Spleen (tissue), 11 donors: ENCODE measurements at regions not wholly inside any gene's neighbourhood (a gene's known extent, or its start where the extent isn't known, plus 50 kb on each side); places are given as distances from the start of the nearest gene placed in this dataset.

Source experiments
- DNase-seq: peaks from one replicate; pipeline ENCODE4 v3.0.0-alpha.2; 2020
- H3K27ac ChIP-seq, 8 donors: fragments of 200-600 bp; sonication (generic) in 7 of 8; 1 replicate in 4 of 8; 2 replicates in 4 of 8; pipeline versions ENCODE4 v1.5.0 to v1.8.0; 2016 to 2021; ENCODE audit warnings: inconsistent platforms in 4 of 8, mild to moderate bottlenecking in 4 of 8, moderate library complexity in 1 of 8
- H3K27me3 ChIP-seq, 7 donors: fragments of 200-600 bp; sonication (generic) in 6 of 7; replicated peaks in 1 of 7; 1 replicate in 4 of 7; 2 replicates in 3 of 7; pipeline versions ENCODE4 v1.5.0 to v1.8.0; 2016 to 2021; ENCODE audit warnings: inconsistent platforms in 3 of 7, mild to moderate bottlenecking in 1 of 7
- H3K36me3 ChIP-seq, 6 donors: fragments of 200-600 bp; sonication (generic) in 5 of 6; 1 replicate in 4 of 6; 2 replicates in 2 of 6; pipeline versions ENCODE4 v1.5.0 to v1.8.0; 2016 to 2021; ENCODE audit warnings: inconsistent platforms in 2 of 6
- H3K4me1 ChIP-seq, 6 donors: fragments of 200-600 bp; sonication (generic) in 5 of 6; 1 replicate in 3 of 6; 2 replicates in 3 of 6; pipeline versions ENCODE4 v1.5.0 to v1.8.0; 2016 to 2021; ENCODE audit warnings: inconsistent platforms in 3 of 6
- H3K4me3 ChIP-seq, 8 donors: fragments of 200-600 bp; sonication (generic) in 7 of 8; 1 replicate in 4 of 8; 2 replicates in 4 of 8; pipeline versions ENCODE4 v1.5.0 to v1.8.0; 2016 to 2021; ENCODE audit warnings: inconsistent platforms in 4 of 8, mild to moderate bottlenecking in 4 of 8, moderate library complexity in 2 of 8
- H3K9me3 ChIP-seq, 8 donors: fragments of 200-600 bp; sonication (generic) in 7 of 8; 1 replicate in 4 of 8; 2 replicates in 4 of 8; pipeline versions ENCODE4 v1.5.0 to v1.8.0; 2016 to 2021; ENCODE audit warnings: inconsistent platforms in 4 of 8
- POLR2A ChIP-seq, 3 donors: fragments of 450-650 bp; IDR thresholded peaks; one replicate each; pipeline ENCODE4 v1.5.1; 2017; ENCODE audit warnings: antibody characterized with exemption in 3 of 3, mild to moderate bottlenecking in 1 of 3
- POLR2AphosphoS5 ChIP-seq, 3 donors: sonication (generic); formaldehyde crosslinking; IDR thresholded peaks; one replicate each; pipeline ENCODE4 v1.5.1; 2017; ENCODE audit warnings: antibody characterized with exemption in 3 of 3
- WGBS, 5 donors: extraction: QIAGEN DNeasy Blood & Tissue Kit in 3 of 5; methylation state at CpG; one replicate each; pipeline versions ENCODE4 v1.1.5 to v1.1.7; 2013 to 2018; 5-methylcytosine and 5-hydroxymethylcytosine counted together
- intact Hi-C: fragments of 100-400 bp; cut with DNase I; formaldehyde crosslinking; loops from one replicate; pipeline ENCODE4 v1.15.0; 2023; ENCODE audit warnings: low total_unique reads
- TF ChIP-seq, protein P1 (sequence below), 11 experiments: fragments of 200-600 bp in 7 of 11; fragments of 450-650 bp in 4 of 11; sonication (generic) in 4 of 11; IDR thresholded peaks in 8 of 11; conservative IDR thresholded peaks in 3 of 11; 1 replicate in 7 of 11; 2 replicates in 4 of 11; pipeline versions ENCODE4 v1.4.0 to v1.8.0; 2016 to 2021; ENCODE audit warnings: antibody characterized with exemption in 11 of 11, inconsistent platforms in 4 of 11, mild to moderate bottlenecking in 1 of 11
- donor health status: healthy with polysubstance abuse.
- donor health status: DM: no; HTN: no; CAD: no; lungs with moderate emphysema.
- donor health status: DM: no; HTN: no; CAD: no.
- donor health status: Bipolar disorder and iron deficiency.
- donor health status: healthy.
- donor health status: DM: no; HTN: no; CAD: no.
- donor health status: DM: yes; HTN: yes; CAD: no.

DNA sequence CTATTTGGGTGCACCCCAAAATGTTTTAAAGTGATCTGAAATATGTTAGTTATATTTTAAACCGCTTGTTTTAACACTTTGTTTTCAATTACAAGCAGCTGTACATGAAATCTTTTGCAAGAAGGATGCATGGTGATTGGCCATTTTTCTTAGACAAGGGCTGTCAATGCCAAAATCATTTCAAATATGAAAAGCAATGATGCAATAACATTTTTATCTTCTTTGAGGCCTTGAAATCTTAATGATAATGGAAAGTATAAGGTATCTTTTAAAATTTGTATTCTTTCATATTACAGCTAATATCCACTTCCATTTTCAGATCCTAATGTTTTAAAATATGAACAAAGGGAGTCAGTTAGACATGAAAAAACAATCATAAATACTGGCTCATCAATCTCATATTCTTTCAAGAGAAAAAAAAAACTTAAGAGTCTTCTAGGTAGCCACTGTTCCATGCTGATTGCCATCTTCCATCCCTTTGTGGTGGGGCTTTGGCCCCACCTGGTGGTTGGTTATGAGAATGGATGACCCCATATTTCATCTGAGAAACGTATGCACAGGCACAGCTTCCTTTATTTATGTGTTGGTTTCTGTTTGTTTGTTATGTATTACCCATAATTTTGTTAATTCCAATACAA lies 330.3 kb upstream of the MIR17HG start:
- H3K9me3 ChIP-seq, result no peaks in the 10 kb centered on the region
- no peaks in the 10 kb centered on the region for H3K27me3 ChIP-seq
- WGBS, 5 donors, result 43 to 51% (median 44%) methylated on average over 2 of the region's 2 CpGs
- no peak overlapping the region for H3K27ac ChIP-seq
- intact Hi-C loops, result no loop called here
- H3K36me3 ChIP-seq, result no peaks in the 10 kb centered on the region
- no peaks in the 10 kb centered on the region for H3K4me1 ChIP-seq
- H3K4me3 ChIP-seq, result no peak overlapping the region
- no peak for DNase-seq
- no peak for TF ChIP-seq POLR2AphosphoS5 (IDR thresholded peaks at IDR 0.05)
- TF ChIP-seq, protein P1, sequence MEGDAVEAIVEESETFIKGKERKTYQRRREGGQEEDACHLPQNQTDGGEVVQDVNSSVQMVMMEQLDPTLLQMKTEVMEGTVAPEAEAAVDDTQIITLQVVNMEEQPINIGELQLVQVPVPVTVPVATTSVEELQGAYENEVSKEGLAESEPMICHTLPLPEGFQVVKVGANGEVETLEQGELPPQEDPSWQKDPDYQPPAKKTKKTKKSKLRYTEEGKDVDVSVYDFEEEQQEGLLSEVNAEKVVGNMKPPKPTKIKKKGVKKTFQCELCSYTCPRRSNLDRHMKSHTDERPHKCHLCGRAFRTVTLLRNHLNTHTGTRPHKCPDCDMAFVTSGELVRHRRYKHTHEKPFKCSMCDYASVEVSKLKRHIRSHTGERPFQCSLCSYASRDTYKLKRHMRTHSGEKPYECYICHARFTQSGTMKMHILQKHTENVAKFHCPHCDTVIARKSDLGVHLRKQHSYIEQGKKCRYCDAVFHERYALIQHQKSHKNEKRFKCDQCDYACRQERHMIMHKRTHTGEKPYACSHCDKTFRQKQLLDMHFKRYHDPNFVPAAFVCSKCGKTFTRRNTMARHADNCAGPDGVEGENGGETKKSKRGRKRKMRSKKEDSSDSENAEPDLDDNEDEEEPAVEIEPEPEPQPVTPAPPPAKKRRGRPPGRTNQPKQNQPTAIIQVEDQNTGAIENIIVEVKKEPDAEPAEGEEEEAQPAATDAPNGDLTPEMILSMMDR (IDR thresholded peaks at IDR 0.05 in 8 of 11, conservative IDR thresholded peaks at IDR 0.05 in 3 of 11), result peak in 8 of 11 experiments; percentile 16 to 53 (median 40)

DNA sequence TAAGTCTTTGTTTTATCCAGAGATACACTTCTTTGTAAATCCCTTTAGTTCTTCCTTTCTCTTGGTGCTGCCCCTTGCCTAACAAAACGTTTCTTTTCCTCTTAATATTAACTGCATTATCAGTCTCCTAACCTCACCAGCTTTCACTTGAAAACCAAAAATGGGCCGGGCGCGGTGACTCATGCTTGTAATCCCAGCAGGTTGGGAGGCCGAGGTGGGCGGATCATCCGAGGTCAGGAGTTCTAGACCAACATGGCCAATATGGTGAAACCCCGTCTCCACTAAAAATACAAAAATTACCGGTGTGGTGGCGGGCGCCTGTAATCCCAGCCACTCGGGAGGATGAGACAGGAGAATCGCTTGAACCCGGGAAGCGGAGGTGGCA lies 329.8 kb upstream of the MIR17HG start:
- Histone ChIP-seq H3K9me3 (no peaks in the 10 kb centered on the region), H3K4me1 (no peaks in the 10 kb centered on the region), H3K36me3 (no peaks in the 10 kb centered on the region), H3K27ac (no peak overlapping the region), H3K27me3 (no peaks in the 10 kb centered on the region), H3K4me3 (no peak overlapping the region)
- TF ChIP-seq POLR2AphosphoS5 (IDR thresholded peaks at IDR 0.05) (no peak), POLR2A (IDR thresholded peaks at IDR 0.05) (no peak)
- TF ChIP-seq, protein P1 (IDR thresholded peaks at IDR 0.05 in 8 of 11, conservative IDR thresholded peaks at IDR 0.05 in 3 of 11), result no peak
- no peak for DNase-seq
- intact Hi-C loops, result no loop called here
- 63 to 75% (median 67%) methylated on average over 15 of the region's 15 CpGs for WGBS, 5 donors

DNA sequence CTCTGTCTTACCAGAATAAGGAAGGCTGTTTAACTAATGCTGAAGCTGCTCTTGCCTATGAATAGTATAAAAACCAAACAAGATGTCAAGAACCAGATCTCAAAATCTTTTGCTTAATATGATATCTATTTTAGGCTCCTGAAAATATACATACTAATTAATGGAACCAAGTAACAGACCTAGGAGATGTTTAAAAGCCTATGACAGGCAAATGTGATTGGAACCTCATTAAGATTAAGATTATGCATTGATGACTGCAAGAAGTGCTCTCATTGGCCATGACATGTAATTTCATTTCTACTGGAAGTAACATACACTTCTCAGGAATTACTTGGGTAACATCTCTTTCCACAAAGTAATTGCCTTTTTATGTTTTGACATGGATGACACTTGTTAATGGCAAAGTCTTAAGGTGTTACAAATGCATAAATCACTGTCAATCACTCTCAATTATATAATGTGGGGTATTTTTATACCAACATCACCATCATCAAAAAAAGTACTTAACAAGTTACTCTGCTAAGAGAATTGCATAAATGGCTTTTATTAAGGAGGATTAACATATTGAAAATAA lies 326.9 kb upstream of the MIR17HG start:
- no peaks in the 10 kb centered on the region for H3K9me3 ChIP-seq

DNA sequence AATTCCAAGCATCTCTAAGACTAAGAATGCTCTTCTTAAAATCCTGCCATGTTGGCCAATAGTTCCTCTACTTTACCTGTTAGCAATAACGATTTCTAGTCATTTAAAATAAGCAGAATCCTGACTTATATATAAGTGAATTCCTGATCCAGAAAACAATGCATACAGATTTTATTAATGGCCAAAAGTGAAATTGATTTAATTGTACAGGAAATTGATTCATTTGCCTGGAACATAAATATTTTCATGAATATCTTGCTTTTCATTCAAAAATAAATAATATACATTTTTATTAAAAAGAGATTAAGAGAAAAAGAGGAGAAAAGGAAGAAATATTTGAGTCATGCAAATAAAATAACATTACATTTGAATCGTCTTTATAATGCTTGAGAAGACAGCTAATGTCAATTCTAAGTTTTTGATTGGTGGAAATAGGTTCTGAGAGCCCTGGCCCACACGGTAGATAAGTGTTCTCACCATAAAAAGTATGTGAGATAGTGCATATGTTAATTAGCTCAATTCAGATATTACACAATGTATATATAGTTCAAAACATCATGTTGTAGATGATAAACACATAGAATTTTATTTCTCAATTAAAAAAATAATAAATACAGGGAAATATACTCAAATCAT lies 323.2 kb upstream of the MIR17HG start:
- Histone ChIP-seq H3K4me1 (no peaks in the 10 kb centered on the region), H3K27ac (no peak overlapping the region), H3K9me3 (no peaks in the 10 kb centered on the region), H3K36me3 (no peaks in the 10 kb centered on the region), H3K4me3 (no peak overlapping the region), H3K27me3 (no peaks in the 10 kb centered on the region)
- 68 to 79% (median 72%) methylated on average over 3 of the region's 3 CpGs for WGBS, 5 donors
- no peak for DNase-seq
- intact Hi-C loops, result no loop called here
- TF ChIP-seq POLR2A (IDR thresholded peaks at IDR 0.05) (no peak), POLR2AphosphoS5 (IDR thresholded peaks at IDR 0.05) (no peak)
- TF ChIP-seq, protein P1 (IDR thresholded peaks at IDR 0.05 in 8 of 11, conservative IDR thresholded peaks at IDR 0.05 in 3 of 11), result no peak

More for the DNA sequence above, 326.9 kb upstream of the MIR17HG start:
- Histone ChIP-seq H3K36me3 (no peaks in the 10 kb centered on the region), H3K27me3 (no peaks in the 10 kb centered on the region), H3K4me3 (no peak overlapping the region), H3K4me1 (no peaks in the 10 kb centered on the region), H3K27ac (no peak overlapping the region)
- intact Hi-C loops, result no loop called here
- no peak for DNase-seq
- TF ChIP-seq POLR2A (IDR thresholded peaks at IDR 0.05) (no peak), POLR2AphosphoS5 (IDR thresholded peaks at IDR 0.05) (no peak)
